ENCODE measurements at regions not wholly inside any gene's neighbourhood (a gene's known extent, or its start where the extent isn't known, plus 50 kb on each side); places are given as distances from the start of the nearest gene placed in this dataset.
"Not testable (repeated sequence)": the region's sequence is repeated elsewhere in the genome, so short reads cannot be mapped to it uniquely, and the experiment has no call there.

GRCh38 chr14:94821705-94822104 is 51.8 kb upstream of the GSC start:
- H3K4me1 ChIP-seq (ENCODE audit: control insufficient read depth in 1 of 2, insufficient read depth in 2 of 2, low read length in 2 of 2) = no peaks in the 10 kb centered on the region
- no peak overlapping the region for H3K27ac ChIP-seq (ENCODE audit: low read length)
- no peaks in the 10 kb centered on the region for H3K9me3 ChIP-seq (ENCODE audit: control insufficient read depth in 1 of 2, low read length in 2 of 2)
- no peak overlapping the region for H3K4me3 ChIP-seq (ENCODE audit: low read depth in 1 of 2, low read length in 2 of 2)
- H3K27me3 ChIP-seq (ENCODE audit: low read depth, low read length) = no peaks in the 10 kb centered on the region
- no peaks in the 10 kb centered on the region for H3K36me3 ChIP-seq (ENCODE audit: control insufficient read depth in 1 of 2, insufficient read depth in 2 of 2, low read length in 2 of 2)

GRCh38 chr14:94820932-94821331 is 51.0 kb upstream of the GSC start:
- H3K27me3 ChIP-seq (ENCODE audit: low read depth, low read length); H3K4me1 ChIP-seq (ENCODE audit: control insufficient read depth in 1 of 2, insufficient read depth in 2 of 2, low read length in 2 of 2); H3K27ac ChIP-seq (ENCODE audit: low read length); H3K36me3 ChIP-seq (ENCODE audit: control insufficient read depth in 1 of 2, insufficient read depth in 2 of 2, low read length in 2 of 2); H3K9me3 ChIP-seq (ENCODE audit: control insufficient read depth in 1 of 2, low read length in 2 of 2); H3K4me3 ChIP-seq (ENCODE audit: low read depth in 1 of 2, low read length in 2 of 2): not testable (repeated sequence)
